Gastrocnemius medialis (tissue), 4 donors: ENCODE measurements at regions not wholly inside any gene's neighbourhood (a gene's known extent, or its start where the extent isn't known, plus 50 kb on each side); places are given as distances from the start of the nearest gene placed in this dataset.

ENCODE experiments used
- POLR2A ChIP-seq, 2 donors: fragments of 450-650 bp; IDR thresholded peaks; one replicate each; pipeline ENCODE4 v1.6.1; 2017; ENCODE audit warnings: antibody characterized with exemption in 2 of 2, mild to moderate bottlenecking in 2 of 2, moderate library complexity in 2 of 2
- TF ChIP-seq, protein P1 (sequence below), 5 experiments: fragments of 450-650 bp in 3 of 5; fragments of 200-600 bp in 2 of 5; sonication (generic) in 2 of 5; IDR thresholded peaks in 4 of 5; conservative IDR thresholded peaks in 1 of 5; 1 replicate in 4 of 5; 2 replicates in 1 of 5; pipeline ENCODE4 v1.5.1; 2016 to 2019; ENCODE audit warnings: antibody characterized with exemption in 5 of 5, mild to moderate bottlenecking in 3 of 5, moderate library complexity in 3 of 5

DNA sequence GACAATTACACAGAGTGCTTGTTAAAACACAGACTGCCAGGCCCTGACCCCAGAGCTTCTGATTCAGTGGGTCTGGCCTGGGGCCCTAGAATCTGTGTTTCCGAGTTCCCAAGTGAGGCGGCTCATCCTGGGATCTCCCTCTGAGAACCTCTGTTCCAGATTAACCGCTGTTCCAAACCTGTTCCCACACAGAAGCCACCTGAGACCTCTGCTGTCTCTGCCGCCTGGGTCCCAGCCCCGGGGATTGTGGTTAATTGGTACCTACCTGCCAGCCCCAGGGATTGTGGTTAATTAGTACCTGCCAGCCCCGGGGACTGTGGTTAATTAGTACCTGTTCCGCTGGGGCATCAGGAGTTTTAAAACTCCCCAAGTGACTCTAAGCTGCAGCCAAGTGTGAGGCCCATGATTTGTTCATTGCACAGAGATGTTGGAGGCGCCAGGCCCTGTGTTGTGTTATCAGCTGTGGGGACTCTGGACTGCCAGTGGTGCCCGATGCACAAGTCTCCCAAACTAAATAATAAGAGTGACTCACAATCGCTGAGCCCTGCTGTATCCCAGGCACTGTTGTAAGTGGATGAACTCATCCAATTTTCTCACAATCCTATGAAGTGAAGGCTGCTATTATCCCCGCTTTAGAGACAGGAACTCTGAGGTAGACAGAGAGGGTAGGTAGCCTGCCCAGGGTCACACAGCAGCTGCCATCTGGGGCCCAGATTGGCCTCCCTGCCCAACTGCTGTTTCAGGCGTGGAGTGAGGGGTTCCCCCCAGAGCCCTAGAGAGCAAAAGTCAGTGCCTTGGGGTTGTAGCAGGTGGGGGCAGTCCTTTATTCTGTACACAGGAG is 219.7 kb downstream of the IRF8 start:
- TF ChIP-seq, protein P1, sequence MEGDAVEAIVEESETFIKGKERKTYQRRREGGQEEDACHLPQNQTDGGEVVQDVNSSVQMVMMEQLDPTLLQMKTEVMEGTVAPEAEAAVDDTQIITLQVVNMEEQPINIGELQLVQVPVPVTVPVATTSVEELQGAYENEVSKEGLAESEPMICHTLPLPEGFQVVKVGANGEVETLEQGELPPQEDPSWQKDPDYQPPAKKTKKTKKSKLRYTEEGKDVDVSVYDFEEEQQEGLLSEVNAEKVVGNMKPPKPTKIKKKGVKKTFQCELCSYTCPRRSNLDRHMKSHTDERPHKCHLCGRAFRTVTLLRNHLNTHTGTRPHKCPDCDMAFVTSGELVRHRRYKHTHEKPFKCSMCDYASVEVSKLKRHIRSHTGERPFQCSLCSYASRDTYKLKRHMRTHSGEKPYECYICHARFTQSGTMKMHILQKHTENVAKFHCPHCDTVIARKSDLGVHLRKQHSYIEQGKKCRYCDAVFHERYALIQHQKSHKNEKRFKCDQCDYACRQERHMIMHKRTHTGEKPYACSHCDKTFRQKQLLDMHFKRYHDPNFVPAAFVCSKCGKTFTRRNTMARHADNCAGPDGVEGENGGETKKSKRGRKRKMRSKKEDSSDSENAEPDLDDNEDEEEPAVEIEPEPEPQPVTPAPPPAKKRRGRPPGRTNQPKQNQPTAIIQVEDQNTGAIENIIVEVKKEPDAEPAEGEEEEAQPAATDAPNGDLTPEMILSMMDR (IDR thresholded peaks at IDR 0.05 in 4 of 5, conservative IDR thresholded peaks at IDR 0.05 in 1 of 5), result no peak
- TF ChIP-seq POLR2A (IDR thresholded peaks at IDR 0.05), result no peak
